NCI-H2196 treated with DMSO at 0.1 percent for 48 hours (cell line): ENCODE measurements at regions not wholly inside any gene's neighbourhood (a gene's known extent, or its start where the extent isn't known, plus 50 kb on each side); places are given as distances from the start of the nearest gene placed in this dataset.
A peak's percentile ranks its signal among the peaks of the same experiment; 100 is the strongest.

Source experiments
- DNase-seq: peaks from one replicate; lab custom pipeline; 2025; ENCODE audit not compliant: unreplicated experiment; lab: John Stamatoyannopoulos, UW

DNA sequence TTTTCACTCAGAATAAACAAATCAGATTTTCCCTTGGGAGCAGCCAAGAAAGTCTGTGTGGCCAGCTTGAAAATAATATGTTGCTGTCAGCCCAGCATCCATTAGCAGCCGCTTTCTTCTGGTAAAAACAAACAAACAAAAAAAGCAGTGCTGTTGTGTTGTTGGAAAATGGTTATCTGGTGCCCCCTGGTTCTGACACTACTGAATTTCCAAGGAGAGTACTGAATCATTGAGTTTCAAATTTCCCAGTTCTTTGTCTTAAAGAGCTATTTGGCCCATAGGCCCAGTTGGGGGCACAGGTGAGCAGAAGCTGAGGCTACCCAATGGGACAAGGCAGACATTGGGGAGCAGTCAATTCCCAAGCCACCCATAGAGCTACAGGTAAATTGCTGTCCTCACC is 995.9 kb downstream of the UQCRFS1 start:
- DNase-seq = peak; percentile 8

DNA sequence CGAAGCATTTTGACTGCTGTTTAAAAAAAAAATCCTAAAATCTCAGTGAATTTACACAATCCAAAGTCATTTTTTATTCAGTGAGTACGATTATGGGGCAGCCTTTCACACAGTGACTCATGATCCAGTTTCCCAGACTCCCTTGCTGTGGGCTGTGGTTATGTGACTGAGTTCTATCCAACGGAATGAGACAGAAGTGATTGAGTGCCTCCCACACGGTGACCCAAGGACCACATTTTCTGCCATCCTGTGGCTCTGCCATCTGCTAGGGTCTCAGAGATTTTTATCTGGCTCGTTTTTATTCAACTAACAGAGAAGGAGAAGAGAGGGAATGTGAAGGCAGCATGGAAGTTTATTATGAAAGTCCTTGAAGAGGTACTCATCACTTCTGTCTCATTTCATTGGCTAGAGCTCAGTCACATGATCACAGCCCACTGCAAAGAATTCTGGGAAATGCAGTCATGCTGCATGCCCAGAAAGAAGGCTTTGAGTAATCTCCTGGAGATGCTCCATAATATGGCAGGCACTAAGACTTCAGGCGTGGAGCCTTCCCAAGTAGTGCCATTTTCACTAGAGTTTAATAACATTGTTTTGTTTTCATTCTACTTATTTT is 999.4 kb downstream of the UQCRFS1 start:
- DNase-seq = no peak

GRCh38 chr19:28210886-28211285 is 1002.1 kb downstream of the UQCRFS1 start:
- no peak for DNase-seq

DNA sequence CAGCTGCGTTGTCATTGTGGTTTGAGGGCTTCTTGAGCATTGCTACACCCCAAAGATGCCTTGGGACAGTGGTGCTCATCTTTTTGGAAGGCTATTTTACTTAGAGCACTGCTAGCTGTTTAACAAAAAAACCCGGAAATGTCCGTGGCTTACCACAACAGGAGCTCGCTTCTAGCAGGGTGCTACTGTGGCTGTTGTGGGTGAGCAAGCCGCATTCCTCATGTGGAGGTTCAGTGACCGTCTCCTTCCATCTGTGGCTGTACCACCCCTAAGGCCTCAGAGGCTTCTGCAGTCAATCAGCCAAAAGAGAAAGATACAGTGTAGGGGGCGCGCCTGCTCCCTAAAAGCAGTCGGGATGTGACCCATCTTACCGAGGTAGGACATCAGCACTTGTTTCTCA is 1004.2 kb downstream of the UQCRFS1 start:
- no peak for DNase-seq

- no peak for DNase-seq
Observed at GRCh38 chr19:28207244-28207643, 1005.7 kb downstream of the UQCRFS1 start.

DNA sequence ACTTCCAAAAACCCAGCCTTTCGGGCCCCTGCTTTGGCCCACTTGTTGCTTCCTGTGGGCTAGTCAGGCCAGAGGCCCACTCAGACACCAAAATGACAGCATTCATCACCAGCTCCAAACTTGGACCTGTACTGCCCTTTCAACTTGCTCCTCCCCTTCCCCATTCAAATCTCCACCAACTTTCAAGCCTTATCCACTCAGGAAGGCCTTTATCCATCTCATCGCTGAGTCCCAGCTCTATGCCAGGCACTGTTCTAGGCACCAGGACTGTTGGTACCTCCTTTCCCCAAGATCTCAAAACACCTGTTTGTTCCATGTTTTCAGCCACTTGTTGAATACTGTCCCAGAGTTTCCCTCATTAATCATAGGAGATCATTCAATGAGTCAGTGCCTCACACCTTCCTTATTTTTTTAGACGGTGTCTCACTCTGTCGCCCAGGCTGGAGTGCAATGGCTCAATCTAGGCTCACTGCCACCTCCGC is 1011.4 kb downstream of the UQCRFS1 start:
- DNase-seq = no peak

GRCh38 chr19:28199323-28199722 is 1013.6 kb downstream of the UQCRFS1 start:
- DNase-seq = no peak

- DNase-seq = no peak
Observed at GRCh38 chr19:28196961-28197360, 1016.0 kb downstream of the UQCRFS1 start.

DNA sequence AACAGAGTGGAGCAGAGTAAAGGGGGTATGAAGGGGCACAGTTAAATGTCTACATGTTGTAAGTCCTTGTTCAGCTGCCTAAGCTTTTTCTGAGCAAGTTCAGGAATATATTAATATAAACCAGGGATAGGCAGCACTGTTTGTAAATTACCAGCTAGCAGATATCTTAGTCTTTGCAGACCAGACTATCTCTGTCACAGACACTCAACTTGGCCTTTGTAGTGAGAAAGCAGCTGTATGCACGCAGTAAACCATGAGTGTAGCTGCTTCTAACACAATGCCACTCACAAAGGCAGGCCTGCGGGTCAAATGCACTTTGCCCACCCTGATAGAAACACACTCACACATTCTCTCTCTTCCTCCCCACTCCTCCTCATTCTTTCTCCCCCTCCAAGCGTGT is 1016.9 kb downstream of the UQCRFS1 start:
- DNase-seq = no peak

- DNase-seq = no peak
Observed at GRCh38 chr19:28185646-28186045, 1027.3 kb downstream of the UQCRFS1 start.

- no peak for DNase-seq
Observed at GRCh38 chr19:28184997-28185396, 1028.0 kb downstream of the UQCRFS1 start.

- no peak for DNase-seq
Observed at GRCh38 chr19:28176193-28176592, 1036.8 kb downstream of the UQCRFS1 start.

DNA sequence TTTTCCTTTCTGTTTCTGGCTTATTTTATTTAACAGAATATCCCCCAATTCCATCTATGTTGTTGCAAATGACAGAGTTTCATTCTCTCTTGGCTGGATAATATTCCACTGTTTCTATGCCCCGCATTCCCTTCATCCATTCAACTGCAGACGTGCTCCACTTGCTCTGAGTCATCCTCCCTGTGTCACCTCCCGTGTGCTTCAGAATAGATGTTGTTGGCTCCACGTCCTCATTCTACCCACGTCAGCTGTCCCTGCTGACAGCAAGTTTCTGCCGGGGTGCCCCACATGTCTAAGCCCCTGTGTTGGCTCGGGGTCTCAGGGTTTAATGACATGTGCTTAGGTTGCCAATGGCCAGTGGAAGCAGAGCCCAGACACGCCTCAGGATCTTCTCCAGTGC is 1041.0 kb downstream of the UQCRFS1 start:
- no peak for DNase-seq

- DNase-seq = peak; percentile 67
Observed at GRCh38 chr19:28170066-28170465, 1042.9 kb downstream of the UQCRFS1 start.

DNA sequence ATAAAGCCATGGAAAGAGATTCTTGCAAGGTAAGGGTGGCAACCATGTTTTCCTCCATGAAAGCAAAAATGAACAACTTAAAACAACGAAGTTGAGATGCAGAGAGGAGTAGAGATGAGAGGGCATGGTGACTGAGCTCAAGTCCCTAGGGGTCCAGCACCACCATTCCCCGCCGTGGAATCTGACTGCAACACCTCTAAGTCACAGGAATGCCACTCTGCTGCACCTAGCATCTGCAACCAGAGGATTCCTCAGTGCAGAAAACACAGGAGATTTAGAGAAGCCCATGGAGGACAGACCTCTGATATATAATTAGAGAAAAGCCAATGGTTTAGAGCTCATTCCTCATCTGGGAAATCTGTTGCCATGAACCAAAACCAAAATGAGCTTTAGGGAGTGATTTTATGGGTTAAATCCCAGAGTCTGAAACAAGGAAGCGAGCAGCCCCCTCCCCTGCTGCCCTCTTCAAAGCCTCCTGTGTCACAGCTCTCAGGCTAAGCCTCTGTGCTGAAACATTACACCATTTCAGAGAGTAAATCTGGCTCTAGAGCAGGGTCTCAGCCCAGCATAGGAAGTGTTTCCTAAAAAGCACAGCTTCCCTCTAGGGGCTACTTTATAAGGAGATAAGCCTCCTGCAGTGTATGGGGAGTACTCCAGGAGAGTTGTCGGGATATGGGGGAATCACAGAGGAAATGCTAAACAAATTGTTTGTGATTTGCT is 1043.6 kb downstream of the UQCRFS1 start:
- no peak for DNase-seq

GRCh38 chr19:28168557-28168956 is 1044.4 kb downstream of the UQCRFS1 start:
- no peak for DNase-seq

GRCh38 chr19:28166025-28166424 is 1046.9 kb downstream of the UQCRFS1 start:
- DNase-seq = no peak

GRCh38 chr19:28164214-28164613 is 1048.7 kb downstream of the UQCRFS1 start:
- no peak for DNase-seq

DNA sequence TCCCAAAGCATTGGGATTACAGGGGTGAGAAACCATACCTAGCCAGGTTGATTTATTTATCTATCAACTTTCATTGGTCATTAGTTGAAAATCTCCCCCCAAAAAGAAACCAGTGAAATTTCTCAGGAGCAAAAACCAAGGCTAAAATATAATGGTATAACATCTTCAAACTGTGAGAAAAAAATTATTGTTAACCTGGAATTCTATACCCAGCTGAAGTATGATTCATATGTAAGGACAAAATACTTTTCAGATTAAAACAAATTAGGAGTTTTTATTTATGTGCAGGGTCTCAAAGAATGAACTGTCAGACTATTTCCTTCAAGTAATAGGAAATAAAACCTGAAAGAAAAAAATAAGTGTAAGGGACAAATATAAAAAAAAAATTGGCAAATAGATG is 1053.9 kb downstream of the UQCRFS1 start:
- no peak for DNase-seq

DNA sequence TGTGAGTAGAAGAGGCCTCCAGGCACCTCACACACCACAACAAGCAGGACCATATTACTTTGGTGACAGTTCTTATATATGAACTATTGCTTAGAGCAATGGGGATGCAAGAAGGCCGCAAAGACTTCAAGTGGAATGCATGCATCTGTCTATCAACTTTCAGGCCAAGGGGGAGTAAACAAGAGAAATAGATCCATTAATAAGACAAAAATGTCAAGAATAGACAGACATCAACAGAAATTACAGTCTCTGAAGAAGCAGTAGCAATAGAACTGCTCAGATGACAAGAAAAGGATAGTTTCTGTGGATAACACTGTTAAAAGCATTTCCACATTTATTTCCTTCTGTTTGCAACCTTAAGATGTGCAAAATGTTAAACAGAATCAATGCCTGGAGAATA is 1057.7 kb downstream of the UQCRFS1 start:
- DNase-seq = no peak

- DNase-seq = no peak
Observed at GRCh38 chr19:28154077-28154476, 1058.9 kb downstream of the UQCRFS1 start.

DNA sequence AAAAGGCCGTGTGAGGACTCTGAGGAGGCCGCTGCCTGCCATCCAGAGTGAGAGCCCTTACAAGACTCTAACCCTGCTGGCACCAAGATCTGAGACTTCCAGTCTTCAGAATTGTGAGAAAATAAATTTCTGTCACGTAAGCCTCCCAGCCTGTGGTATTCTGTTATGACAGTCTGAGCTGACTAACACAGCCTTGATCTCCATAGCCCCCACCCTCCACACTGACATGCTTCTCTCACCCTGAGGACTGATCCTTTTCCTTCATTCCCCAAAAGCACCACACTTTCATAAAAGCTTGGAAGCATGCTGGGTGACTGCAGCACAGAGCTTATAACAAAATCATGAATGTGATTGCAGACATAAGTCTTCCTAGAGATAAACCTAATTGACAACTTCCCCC is 1059.8 kb downstream of the UQCRFS1 start:
- no peak for DNase-seq

- DNase-seq = no peak
Observed at GRCh38 chr19:28152195-28152594, 1060.8 kb downstream of the UQCRFS1 start.
